HepG2 (cell line): ENCODE measurements at regions not wholly inside any gene's neighbourhood (a gene's known extent, or its start where the extent isn't known, plus 50 kb on each side); places are given as distances from the start of the nearest gene placed in this dataset.

ENCODE experiments used
- ATAC-seq: fragments of 200-7000 bp; cut with Tn5 transposase; 3 replicates; pipeline ENCODE4 v1.9.1; 2020; ENCODE audit warnings: mild to moderate bottlenecking, moderate library complexity
- BruUV-seq: library from RNA; stranded (reverse); fragments of 400-500 nt; replicated peaks from 2 replicates; lab custom pipeline; 2021; lab: Mats Ljungman, UMichigan
- CTCF ChIA-PET: fragments of 300-600 bp; formaldehyde crosslinking; extraction: SDS; loops from one replicate; lab custom pipeline; 2021; ENCODE audit warnings: low total read pairs, inconsistent platforms, low intra/inter-chr PET ratio; lab: Yijun Ruan, JAX
- POLR2A ChIA-PET: fragments of 350-600 bp; sonication (Branson Sonifier 250); formaldehyde crosslinking; loops from one replicate; lab custom pipeline; 2020; ENCODE audit warnings: antibody characterized with exemption, inconsistent platforms; lab: Yijun Ruan, JAX
- DNase-seq: peaks from one replicate; pipeline ENCODE4 v3.0.0-alpha.2; 2015; ENCODE audit warnings: low spot score
- FAIRE-seq: peaks from 3 replicates; lab custom pipeline; 2011; peaks lifted over from hg19 to GRCh38; lab: Jason Lieb, UNC
- H2AFZ ChIP-seq: one replicate; pipeline ENCODE4 v1.6.1; 2011; ENCODE audit warnings: low read length, inconsistent platforms
- H3K27ac ChIP-seq: fragments of 300-600 bp; 3 replicates; pipeline ENCODE4 v1.8.0; 2011; ENCODE audit warnings: mixed run types, mild to moderate bottlenecking, mixed read lengths, low read length, inconsistent platforms; ENCODE audit not compliant: insufficient read depth; ENCODE audit errors: extremely low read length
- H3K27me3 ChIP-seq, 2 experiments: fragments of 200-600 bp in 1 of 2; 2 replicates in 1 of 2; 3 replicates in 1 of 2; pipeline versions ENCODE4 v1.6.0 to v1.8.0; 2011; ENCODE audit warnings: low read length in 2 of 2, mild to moderate bottlenecking in 2 of 2, moderate library complexity in 2 of 2, inconsistent platforms in 1 of 2; ENCODE audit not compliant: insufficient read depth in 2 of 2, control insufficient read depth in 1 of 2
- H3K36me3 ChIP-seq, 2 experiments: fragments of 200-600 bp in 1 of 2; replicated peaks in 1 of 2; 2 replicates in 1 of 2; 3 replicates in 1 of 2; pipeline versions ENCODE4 v1.5.1 to v1.8.0; 2011; ENCODE audit warnings: low read length in 2 of 2, inconsistent platforms in 1 of 2; ENCODE audit not compliant: insufficient read depth in 2 of 2, control insufficient read depth in 1 of 2
- H3K4me1 ChIP-seq: 2 replicates; pipeline ENCODE4 v1.5.1; 2012; ENCODE audit warnings: low read length, inconsistent platforms; ENCODE audit not compliant: insufficient read depth
- H3K4me2 ChIP-seq: 2 replicates; pipeline ENCODE4 v1.6.0; 2011; ENCODE audit warnings: low read depth, low read length, inconsistent platforms
- H3K4me3 ChIP-seq, 3 experiments: fragments of 200-600 bp in 1 of 3; sonication (generic), shearing (Covaris generic) in 1 of 3; replicated peaks in 1 of 3; 2 replicates each; pipeline ENCODE4 v1.5.1; 2011 to 2016; ENCODE audit warnings: low read length in 3 of 3, inconsistent platforms in 2 of 3, low read depth in 2 of 3, mild to moderate bottlenecking in 2 of 3, control low read depth in 1 of 3, mixed read lengths in 1 of 3; ENCODE audit not compliant: insufficient read depth in 1 of 3
- H3K79me2 ChIP-seq: one replicate; pipeline ENCODE4 v1.6.1; 2011; ENCODE audit warnings: low read length, inconsistent platforms; ENCODE audit not compliant: insufficient read depth
- H3K9ac ChIP-seq: 2 replicates; pipeline ENCODE4 v1.6.0; 2011; ENCODE audit warnings: mild to moderate bottlenecking, low read depth, low read length, inconsistent platforms; ENCODE audit not compliant: insufficient read depth
- H3K9me3 ChIP-seq: 2 replicates; pipeline ENCODE4 v1.5.1; 2012; ENCODE audit warnings: mild to moderate bottlenecking, low read length
- H4K20me1 ChIP-seq: 2 replicates; pipeline ENCODE4 v1.6.0; 2011; ENCODE audit warnings: inconsistent platforms, mild to moderate bottlenecking, low read length, moderate library complexity; ENCODE audit not compliant: insufficient read depth
- ARNTL ChIP-seq: sonication (generic); formaldehyde crosslinking; IDR thresholded peaks from 2 replicates; pipeline ENCODE4 v1.4.0; 2020; ENCODE audit warnings: mild to moderate bottlenecking, missing genetic modification reagents
- CBFB ChIP-seq: sonication (generic); formaldehyde crosslinking; IDR thresholded peaks from 2 replicates; pipeline ENCODE4 v1.4.0; 2020; ENCODE audit warnings: missing genetic modification reagents
- CCDC6 ChIP-seq: sonication (generic); formaldehyde crosslinking; IDR thresholded peaks from 2 replicates; pipeline ENCODE4 v1.8.1; 2022; ENCODE audit warnings: mild to moderate bottlenecking, missing genetic modification reagents, moderate library complexity
- IKZF1 ChIP-seq: fragments of 450-650 bp; IDR thresholded peaks from 2 replicates; pipeline ENCODE4 v1.7.1; 2016
- JUN ChIP-seq: sonication (generic); formaldehyde crosslinking; IDR thresholded peaks from 2 replicates; pipeline ENCODE4 v1.4.0; 2020; ENCODE audit warnings: mild to moderate bottlenecking, missing genetic modification reagents
- KAT2B ChIP-seq: fragments of 150-350 bp; IDR thresholded peaks from 2 replicates; pipeline ENCODE4 v1.6.1; 2014; ENCODE audit warnings: low read depth, low read length, borderline replicate concordance
- MEIS1 ChIP-seq: sonication (generic); formaldehyde crosslinking; IDR thresholded peaks from 2 replicates; pipeline ENCODE4 v1.9.0; 2021; ENCODE audit warnings: mild to moderate bottlenecking, missing genetic modification reagents, moderate library complexity, borderline replicate concordance
- MYC ChIP-seq: sonication (generic); formaldehyde crosslinking; IDR thresholded peaks from 2 replicates; pipeline ENCODE4 v1.9.0; 2021; ENCODE audit warnings: missing genetic modification reagents, borderline replicate concordance
- RBFOX2 ChIP-seq: fragments of 200-400 bp; formaldehyde crosslinking; IDR thresholded peaks from 2 replicates; pipeline ENCODE4 v1.6.1; 2017; ENCODE audit warnings: low read depth, mild to moderate bottlenecking, low read length
- RBM22 ChIP-seq: fragments of 200-400 bp; formaldehyde crosslinking; optimal IDR thresholded peaks from 2 replicates; pipeline ENCODE3; 2017; ENCODE audit warnings: mild to moderate bottlenecking, low read length, moderate library complexity
- SIX4 ChIP-seq: sonication (generic); formaldehyde crosslinking; IDR thresholded peaks from 2 replicates; pipeline ENCODE4 v1.4.0; 2020; ENCODE audit warnings: missing genetic modification reagents
- ZNF274 ChIP-seq: sonication (generic); formaldehyde crosslinking; IDR thresholded peaks from 2 replicates; pipeline ENCODE4 v1.5.1; 2020; ENCODE audit warnings: mild to moderate bottlenecking, missing genetic modification reagents
- ZNF33B ChIP-seq: sonication (generic); formaldehyde crosslinking; IDR thresholded peaks from 2 replicates; pipeline ENCODE4 v1.5.1; 2020; ENCODE audit warnings: mild to moderate bottlenecking, missing genetic modification reagents
- ZNF34 ChIP-seq: sonication (generic); formaldehyde crosslinking; IDR thresholded peaks from 2 replicates; pipeline ENCODE4 v1.4.0; 2020; ENCODE audit warnings: mild to moderate bottlenecking, missing genetic modification reagents, borderline replicate concordance
- ZNF451 ChIP-seq: sonication (generic); formaldehyde crosslinking; IDR thresholded peaks from 2 replicates; pipeline ENCODE4 v1.5.0; 2020; ENCODE audit warnings: mild to moderate bottlenecking, missing genetic modification reagents
- ZNF550 ChIP-seq: sonication (generic); formaldehyde crosslinking; IDR thresholded peaks from 2 replicates; pipeline ENCODE4 v1.4.0; 2020; ENCODE audit warnings: mild to moderate bottlenecking, missing genetic modification reagents, borderline replicate concordance
- ZNF556 ChIP-seq: sonication (generic); formaldehyde crosslinking; IDR thresholded peaks from 2 replicates; pipeline ENCODE4 v1.4.0; 2020; ENCODE audit warnings: mild to moderate bottlenecking, missing genetic modification reagents, borderline replicate concordance
- ZNF605 ChIP-seq: sonication (generic); formaldehyde crosslinking; IDR thresholded peaks from 2 replicates; pipeline ENCODE4 v1.8.0; 2022; ENCODE audit warnings: mild to moderate bottlenecking, missing genetic modification reagents
- ZNF615 ChIP-seq: sonication (generic); formaldehyde crosslinking; IDR thresholded peaks from 2 replicates; pipeline ENCODE4 v1.5.0; 2020; ENCODE audit warnings: mild to moderate bottlenecking, missing genetic modification reagents, borderline replicate concordance
- ZNF644 ChIP-seq: IDR thresholded peaks from 2 replicates; pipeline ENCODE4 v1.6.1; 2016; ENCODE audit warnings: low read depth
- ZNF749 ChIP-seq: sonication (generic); formaldehyde crosslinking; IDR thresholded peaks from 2 replicates; pipeline ENCODE4 v1.8.0; 2022; ENCODE audit warnings: mild to moderate bottlenecking, missing genetic modification reagents, moderate library complexity, borderline replicate concordance
- WGBS: methylation state at CpG from one replicate; pipeline ENCODE4 v1.1.6; 2017; ENCODE audit warnings: low lambda C conversion rate; 5-methylcytosine and 5-hydroxymethylcytosine counted together
- in situ Hi-C: cut with HindIII; loops from 2 replicates; pipeline ENCODE4 v1.10.0; 2017; ENCODE audit warnings: low pct_unique_long_range_greater_than_20kb; ENCODE audit not compliant: extremely low pct_ligation_motif_present
- intact Hi-C: fragments of 100-400 bp; cut with micrococcal nuclease; formaldehyde crosslinking; loops from one replicate; pipeline ENCODE4 v1.10.0; 2022; ENCODE audit not compliant: unreplicated experiment
- TF ChIP-seq, protein P1 (sequence below): sonication (generic); formaldehyde crosslinking; IDR thresholded peaks from 2 replicates; pipeline ENCODE4 v1.5.0; 2020; ENCODE audit warnings: missing genetic modification reagents
- TF ChIP-seq, protein P2 (sequence below): sonication (generic); formaldehyde crosslinking; IDR thresholded peaks from 2 replicates; pipeline ENCODE4 v1.4.0; 2020; ENCODE audit warnings: mild to moderate bottlenecking, missing genetic modification reagents
- TF ChIP-seq, protein P3 (sequence below): sonication (generic); formaldehyde crosslinking; IDR thresholded peaks from 2 replicates; pipeline ENCODE4 v1.5.0; 2020; ENCODE audit warnings: mild to moderate bottlenecking, missing genetic modification reagents
- TF ChIP-seq, protein P4 (sequence below): sonication (generic); formaldehyde crosslinking; IDR thresholded peaks from 2 replicates; pipeline ENCODE4 v1.5.0; 2020; ENCODE audit warnings: missing genetic modification reagents, mild to moderate bottlenecking, borderline replicate concordance

DNA sequence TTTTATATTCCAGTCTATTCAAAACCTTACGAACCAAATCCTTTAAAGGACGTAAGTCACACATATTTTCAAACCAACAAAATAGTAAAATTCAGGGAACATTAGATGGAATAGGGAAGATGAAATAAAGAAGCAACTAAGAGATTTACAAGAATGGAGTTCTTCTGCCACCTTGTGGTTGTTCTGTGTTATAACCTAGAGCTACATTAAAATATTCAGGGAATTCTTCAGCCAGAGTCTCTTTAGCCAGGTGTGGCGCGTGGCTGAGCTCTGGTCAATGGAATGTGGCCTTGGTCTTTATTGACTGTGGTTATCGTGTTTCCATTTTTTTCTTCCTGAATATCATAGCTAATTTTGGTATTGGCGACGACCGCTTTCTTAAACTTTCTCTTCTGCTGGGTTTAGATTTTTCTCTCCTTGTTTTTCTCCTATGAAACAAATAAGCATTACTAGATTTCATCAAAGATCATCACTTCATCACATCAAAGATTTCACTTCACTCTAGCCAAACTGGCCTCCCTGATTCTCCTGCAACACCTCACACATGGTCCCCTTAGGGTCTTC is 221.3 kb downstream of the MRPL39 start:
- ATAC-seq: peak; percentile 99
- DNase-seq: peak; percentile 72
- H3K27me3 ChIP-seq: no peaks in the 10 kb centered on the region
- CTCF ChIA-PET: no interaction called here
- no peak overlapping the region for H3K27ac ChIP-seq
- H3K4me1 ChIP-seq: peaks cover 5% of the 10 kb centered on the region; the same call in 1 of the 2 replicates
- H3K4me2 ChIP-seq: no peak overlapping the region
- no peaks in the 10 kb centered on the region for H3K79me2 ChIP-seq
- no peak overlapping the region for H3K4me3 ChIP-seq
- POLR2A ChIA-PET: no interaction called here
- no peak overlapping the region for H3K9ac ChIP-seq
- H4K20me1 ChIP-seq: no peaks in the 10 kb centered on the region
- intact Hi-C loops (loop anchor here (5.0 kb wide), 2 partner anchors 104 to 1534 kb away; no protein-coding TSS in a partner anchor), in situ Hi-C loops (no loop called here)
- under 1% methylated on average over 8 of the region's 8 CpGs for WGBS
- no peak overlapping the region for H2AFZ ChIP-seq
- no TSS peak for BruUV-seq
- no peaks in the 10 kb centered on the region; the same call in 1 of the 2 replicates for H3K9me3 ChIP-seq
- peak; percentile 81 for FAIRE-seq
- no peaks in the 10 kb centered on the region for H3K36me3 ChIP-seq
- TF ChIP-seq, protein P1, sequence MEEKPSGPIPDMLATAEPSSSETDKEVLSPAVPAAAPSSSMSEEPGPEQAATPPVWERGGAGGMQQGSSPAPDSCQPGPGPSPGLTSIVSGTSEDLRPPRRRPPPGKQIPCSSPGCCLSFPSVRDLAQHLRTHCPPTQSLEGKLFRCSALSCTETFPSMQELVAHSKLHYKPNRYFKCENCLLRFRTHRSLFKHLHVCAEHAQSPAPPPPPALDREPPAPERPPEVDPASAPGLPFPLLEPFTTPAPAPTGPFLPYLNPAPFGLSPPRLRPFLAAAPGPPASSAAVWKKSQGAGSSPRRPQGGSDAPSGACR (CRISPR knock-in tag): no peak
- TF ChIP-seq KAT2B (no peak), ZNF451 (CRISPR knock-in tag) (no peak), ZNF34 (CRISPR knock-in tag) (no peak), RBFOX2 (no peak), JUN (no peak), IKZF1 (no peak), ZNF615 (no peak), ZNF749 (CRISPR knock-in tag) (no peak), CCDC6 (CRISPR knock-in tag) (no peak), ARNTL (CRISPR knock-in tag) (no peak), ZNF550 (CRISPR knock-in tag) (no peak), ZNF33B (CRISPR knock-in tag) (no peak), ZNF605 (CRISPR knock-in tag) (no peak), SIX4 (CRISPR knock-in tag) (0 out of 2 replicates have a peak, but pooled peaks have one; percentile 18), ZNF644 (CRISPR knock-in tag) (no peak), CBFB (CRISPR knock-in tag) (no peak), RBM22 (no peak), MEIS1 (CRISPR knock-in tag) (no peak), MYC (no peak), ZNF274 (CRISPR knock-in tag) (no peak), ZNF556 (no peak)
- TF ChIP-seq, protein P2, sequence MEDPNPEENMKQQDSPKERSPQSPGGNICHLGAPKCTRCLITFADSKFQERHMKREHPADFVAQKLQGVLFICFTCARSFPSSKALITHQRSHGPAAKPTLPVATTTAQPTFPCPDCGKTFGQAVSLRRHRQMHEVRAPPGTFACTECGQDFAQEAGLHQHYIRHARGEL (CRISPR knock-in tag): no peak
- TF ChIP-seq, protein P3, sequence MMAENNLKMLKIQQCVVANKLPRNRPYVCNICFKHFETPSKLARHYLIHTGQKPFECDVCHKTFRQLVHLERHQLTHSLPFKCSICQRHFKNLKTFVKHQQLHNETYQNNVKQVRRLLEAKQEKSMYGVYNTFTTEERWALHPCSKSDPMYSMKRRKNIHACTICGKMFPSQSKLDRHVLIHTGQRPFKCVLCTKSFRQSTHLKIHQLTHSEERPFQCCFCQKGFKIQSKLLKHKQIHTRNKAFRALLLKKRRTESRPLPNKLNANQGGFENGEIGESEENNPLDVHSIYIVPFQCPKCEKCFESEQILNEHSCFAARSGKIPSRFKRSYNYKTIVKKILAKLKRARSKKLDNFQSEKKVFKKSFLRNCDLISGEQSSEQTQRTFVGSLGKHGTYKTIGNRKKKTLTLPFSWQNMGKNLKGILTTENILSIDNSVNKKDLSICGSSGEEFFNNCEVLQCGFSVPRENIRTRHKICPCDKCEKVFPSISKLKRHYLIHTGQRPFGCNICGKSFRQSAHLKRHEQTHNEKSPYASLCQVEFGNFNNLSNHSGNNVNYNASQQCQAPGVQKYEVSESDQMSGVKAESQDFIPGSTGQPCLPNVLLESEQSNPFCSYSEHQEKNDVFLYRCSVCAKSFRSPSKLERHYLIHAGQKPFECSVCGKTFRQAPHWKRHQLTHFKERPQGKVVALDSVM (CRISPR knock-in tag): no peak
- TF ChIP-seq, protein P4, sequence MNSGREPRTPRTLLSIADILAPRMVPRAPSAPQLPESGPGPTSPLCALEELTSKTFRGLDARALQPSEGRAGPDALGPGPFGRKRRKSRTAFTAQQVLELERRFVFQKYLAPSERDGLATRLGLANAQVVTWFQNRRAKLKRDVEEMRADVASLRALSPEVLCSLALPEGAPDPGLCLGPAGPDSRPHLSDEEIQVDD (CRISPR knock-in tag): no peak
